Gastrocnemius medialis (tissue), 4 donors: ENCODE measurements at regions not wholly inside any gene's neighbourhood (a gene's known extent, or its start where the extent isn't known, plus 50 kb on each side); places are given as distances from the start of the nearest gene placed in this dataset.

Experiments used
- CTCF ChIP-seq, 5 experiments: fragments of 450-650 bp in 3 of 5; fragments of 200-600 bp in 2 of 5; sonication (generic) in 2 of 5; IDR thresholded peaks in 4 of 5; conservative IDR thresholded peaks in 1 of 5; 1 replicate in 4 of 5; 2 replicates in 1 of 5; pipeline ENCODE4 v1.5.1; 2016 to 2019; ENCODE audit warnings: antibody characterized with exemption in 5 of 5, mild to moderate bottlenecking in 3 of 5, moderate library complexity in 3 of 5
- POLR2A ChIP-seq, 2 donors: fragments of 450-650 bp; IDR thresholded peaks; one replicate each; pipeline ENCODE4 v1.6.1; 2017; ENCODE audit warnings: antibody characterized with exemption in 2 of 2, mild to moderate bottlenecking in 2 of 2, moderate library complexity in 2 of 2

GRCh38 chr11:109864151-109864661 lies 229.0 kb upstream of the ZC3H12C start:
- TF ChIP-seq CTCF (IDR thresholded peaks at IDR 0.05 in 4 of 5, conservative IDR thresholded peaks at IDR 0.05 in 1 of 5) (no peak), POLR2A (IDR thresholded peaks at IDR 0.05) (no peak)
